IPS DF 4.7 (cell line): ENCODE measurements at regions not wholly inside any gene's neighbourhood (a gene's known extent, or its start where the extent isn't known, plus 50 kb on each side); places are given as distances from the start of the nearest gene placed in this dataset.

Experiments
- DNase-seq: peaks from one replicate; pipeline ENCODE4 v3.0.0-alpha.2; 2013; ENCODE audit warnings: low spot score; ENCODE audit errors: extremely low read depth

DNA sequence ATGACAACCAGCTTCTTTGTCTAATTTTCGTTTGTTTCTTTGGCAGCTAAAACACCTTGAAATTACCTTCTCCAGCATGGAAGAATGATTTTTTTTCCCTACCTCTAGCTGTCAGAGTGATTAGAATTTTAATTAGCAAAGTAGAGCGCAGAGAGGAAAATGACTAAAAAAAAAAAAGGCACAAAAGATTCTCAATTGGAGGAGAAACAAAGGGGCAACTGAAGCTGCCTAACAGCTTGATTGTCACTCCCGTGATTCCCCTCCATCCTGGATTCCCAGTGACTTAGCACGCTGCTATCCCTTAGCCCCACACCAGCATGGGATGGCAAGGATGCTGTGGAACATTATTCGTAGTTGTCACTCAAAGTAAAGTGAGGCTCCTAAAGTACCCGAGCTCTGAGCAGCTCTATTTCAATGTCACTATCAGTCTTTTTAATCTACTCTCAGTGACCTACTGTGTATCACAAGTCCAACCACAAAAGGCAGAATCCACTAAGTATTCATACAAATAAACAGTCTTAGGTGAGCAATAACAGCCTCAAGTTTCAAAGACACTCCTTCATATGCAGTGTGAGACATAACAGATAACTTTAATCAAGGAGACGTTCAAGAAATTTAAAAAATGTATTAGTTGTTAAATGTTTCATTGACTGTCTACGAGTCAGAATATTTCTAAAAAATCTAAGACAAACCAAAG, 710.0 kb upstream of the GRAMD2B start:
- no peak for DNase-seq

DNA sequence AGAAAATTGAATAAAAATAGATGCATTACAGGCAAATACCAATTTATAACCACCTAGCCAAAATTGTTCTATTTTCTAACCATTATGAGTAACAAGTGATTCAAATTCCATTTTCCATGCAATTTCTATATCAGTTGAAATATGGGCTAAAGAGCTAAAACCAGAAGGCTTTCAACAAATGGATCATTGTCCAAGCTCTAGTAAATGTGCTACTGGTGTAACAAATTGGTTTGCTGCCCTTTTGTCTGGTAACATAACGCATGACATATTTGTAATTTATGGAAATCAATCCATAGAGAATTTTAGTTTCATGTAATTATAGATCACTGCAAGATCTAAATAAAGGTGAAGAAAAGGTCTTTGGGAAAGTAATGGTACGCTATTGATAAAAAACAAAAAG, 708.0 kb upstream of the GRAMD2B start:
- no peak for DNase-seq

DNA sequence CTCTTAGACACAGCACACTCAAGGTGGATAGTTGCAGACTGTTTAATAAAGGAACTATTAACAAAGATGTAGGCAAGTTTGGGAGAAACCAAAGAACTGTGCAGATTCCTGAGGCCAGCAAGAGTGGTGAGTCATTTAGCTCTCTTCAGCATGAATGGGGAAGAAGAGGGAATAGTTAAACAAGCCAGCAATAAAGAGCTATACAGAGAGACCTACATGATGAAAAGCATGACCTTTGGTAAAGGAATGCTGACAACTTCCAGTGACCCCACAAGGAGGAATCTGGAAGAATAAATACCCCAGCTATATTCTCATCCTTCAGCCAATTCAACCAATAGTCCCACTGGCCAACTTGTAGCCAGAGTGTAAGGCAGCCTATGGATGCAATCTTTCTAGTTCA, 706.0 kb upstream of the GRAMD2B start:
- DNase-seq = no peak

DNA sequence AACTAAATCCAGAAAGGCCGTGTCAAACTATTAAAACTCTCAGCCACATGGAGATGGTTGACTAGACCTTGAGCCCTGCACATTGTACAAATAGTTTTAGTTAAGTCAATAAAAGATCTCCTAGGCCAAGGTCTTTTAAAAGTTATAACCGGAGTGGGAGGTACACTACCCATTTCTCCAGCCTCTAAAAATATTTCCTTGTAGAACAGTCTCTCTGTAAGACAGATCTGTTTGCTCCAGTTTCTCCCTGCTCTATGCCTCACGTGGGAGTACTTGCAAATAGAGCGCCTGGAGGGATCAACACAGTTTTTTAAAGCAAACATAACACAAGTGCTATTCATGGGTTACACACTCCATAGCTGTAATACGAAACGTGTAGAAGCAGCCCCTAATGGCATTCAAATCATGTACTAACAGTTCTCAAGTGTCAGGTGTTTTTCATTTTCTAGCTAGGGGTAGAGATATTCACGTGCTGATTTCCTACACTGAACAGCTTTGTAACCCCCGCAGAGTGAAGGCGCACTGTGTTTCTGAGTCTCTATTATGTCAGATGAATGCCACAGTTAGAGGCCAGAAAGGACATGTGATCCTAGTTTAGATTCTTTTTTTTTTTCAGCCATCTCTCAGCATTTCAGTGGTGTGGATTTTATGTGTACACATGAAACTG, 703.4 kb upstream of the GRAMD2B start:
- DNase-seq = no peak

DNA sequence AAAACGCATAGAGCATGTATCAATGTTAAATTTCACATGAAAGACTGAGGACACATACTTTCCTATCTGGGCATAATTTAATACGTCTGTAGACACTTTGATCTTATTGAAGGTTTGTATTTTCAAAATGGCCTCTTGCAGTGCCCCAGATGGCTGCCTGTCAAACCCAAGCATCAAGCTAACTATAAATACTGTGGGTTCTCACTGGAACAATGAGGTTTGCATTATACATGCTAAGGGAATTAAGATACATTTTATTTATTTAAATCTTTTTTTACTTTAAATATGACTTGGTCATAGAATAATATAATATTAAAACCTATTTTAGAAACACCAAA, 702.9 kb upstream of the GRAMD2B start:
- DNase-seq = no peak

DNA sequence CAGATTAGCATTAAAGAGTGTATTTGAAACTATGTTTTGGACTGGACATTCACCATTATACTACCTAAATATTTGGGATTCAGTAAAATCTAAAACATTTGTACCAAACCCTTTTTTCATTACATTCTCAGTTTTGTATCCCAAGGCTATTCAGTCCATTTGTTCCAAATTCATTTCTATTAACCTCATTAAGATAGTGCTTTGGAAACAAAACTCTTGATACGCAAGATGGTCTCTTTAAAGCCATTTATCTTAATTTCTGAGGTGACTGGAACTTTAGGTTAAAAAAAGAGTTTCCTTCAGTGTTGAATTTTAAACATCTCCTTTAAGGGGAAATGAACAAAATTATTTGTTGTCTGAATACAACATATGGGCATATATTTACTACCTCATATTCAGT, 702.5 kb upstream of the GRAMD2B start:
- no peak for DNase-seq

DNA sequence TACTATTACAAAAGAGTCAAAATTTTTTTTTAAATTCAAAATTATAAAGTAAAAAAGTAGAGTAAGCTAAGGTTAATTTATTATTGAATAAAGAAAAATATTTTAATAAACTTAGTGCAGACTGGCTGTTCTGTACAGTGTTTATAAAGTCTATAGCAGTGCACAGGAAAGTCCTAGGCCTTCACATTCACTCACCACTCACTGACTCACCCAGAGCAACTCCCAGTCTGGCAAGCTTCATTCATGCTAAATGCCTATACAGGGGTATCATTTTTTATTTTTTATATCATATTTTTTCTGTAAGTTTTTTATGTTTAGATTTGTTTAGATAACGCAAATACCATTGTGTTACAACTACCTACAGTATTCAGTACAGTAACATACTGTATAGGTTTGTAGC, 700.7 kb upstream of the GRAMD2B start:
- DNase-seq = no peak

DNA sequence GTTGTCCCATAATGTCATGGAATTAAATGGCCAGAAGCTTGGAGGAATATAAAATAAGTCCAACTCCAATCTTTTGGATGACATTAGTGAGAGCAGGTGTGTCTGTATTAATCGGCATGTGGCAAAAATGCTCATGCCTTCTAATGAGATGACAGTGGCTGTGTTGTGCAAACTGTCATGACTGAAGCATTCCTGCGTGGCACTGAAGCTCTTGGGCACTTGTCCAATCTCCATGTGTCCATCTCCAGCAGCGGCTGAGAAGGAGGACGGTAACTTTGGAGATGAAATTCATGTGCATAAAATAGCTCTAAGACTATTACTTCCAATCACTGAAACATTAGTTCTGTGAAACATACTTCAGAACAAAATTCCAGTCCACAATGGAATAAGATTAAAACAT, 697.5 kb upstream of the GRAMD2B start:
- DNase-seq = no peak

DNA sequence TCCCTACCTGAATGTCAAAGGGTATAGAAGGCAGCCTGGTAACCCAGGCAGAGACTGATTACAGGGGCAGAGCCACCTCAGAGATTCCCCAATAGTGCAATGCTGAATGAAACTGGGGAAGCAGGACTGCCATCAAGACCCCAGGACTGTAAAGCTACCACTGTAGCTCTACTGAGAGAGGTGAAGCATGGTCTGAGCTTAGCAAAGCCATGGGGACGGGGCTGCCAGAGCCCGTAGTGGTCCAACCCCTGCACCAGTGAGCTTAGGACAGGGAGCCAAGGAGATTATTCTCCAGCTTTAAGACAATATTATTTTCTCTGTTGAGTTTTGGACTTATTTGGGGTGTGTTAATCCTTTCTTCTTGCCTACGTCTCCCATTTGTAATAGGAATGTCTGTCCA, 679.3 kb upstream of the GRAMD2B start:
- no peak for DNase-seq

DNA sequence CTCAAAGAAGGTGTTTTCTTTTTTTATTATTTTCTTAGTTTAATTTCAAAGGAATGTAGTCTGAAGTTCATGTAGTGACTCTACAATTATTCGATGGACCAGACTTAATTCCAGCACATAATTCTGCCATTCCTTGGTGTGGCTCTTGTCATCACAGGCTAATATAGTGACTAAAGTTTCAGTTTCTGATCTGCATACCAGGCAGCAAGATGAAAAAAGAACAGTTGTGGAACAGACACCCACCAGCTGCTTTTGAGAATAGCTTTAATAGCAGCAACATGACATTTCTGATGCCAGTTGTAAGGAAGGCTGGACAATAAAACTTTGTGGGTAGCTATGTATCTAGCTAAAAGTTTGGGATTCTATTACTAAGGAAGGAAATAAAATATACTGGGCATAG, 676.3 kb upstream of the GRAMD2B start:
- DNase-seq = no peak

DNA sequence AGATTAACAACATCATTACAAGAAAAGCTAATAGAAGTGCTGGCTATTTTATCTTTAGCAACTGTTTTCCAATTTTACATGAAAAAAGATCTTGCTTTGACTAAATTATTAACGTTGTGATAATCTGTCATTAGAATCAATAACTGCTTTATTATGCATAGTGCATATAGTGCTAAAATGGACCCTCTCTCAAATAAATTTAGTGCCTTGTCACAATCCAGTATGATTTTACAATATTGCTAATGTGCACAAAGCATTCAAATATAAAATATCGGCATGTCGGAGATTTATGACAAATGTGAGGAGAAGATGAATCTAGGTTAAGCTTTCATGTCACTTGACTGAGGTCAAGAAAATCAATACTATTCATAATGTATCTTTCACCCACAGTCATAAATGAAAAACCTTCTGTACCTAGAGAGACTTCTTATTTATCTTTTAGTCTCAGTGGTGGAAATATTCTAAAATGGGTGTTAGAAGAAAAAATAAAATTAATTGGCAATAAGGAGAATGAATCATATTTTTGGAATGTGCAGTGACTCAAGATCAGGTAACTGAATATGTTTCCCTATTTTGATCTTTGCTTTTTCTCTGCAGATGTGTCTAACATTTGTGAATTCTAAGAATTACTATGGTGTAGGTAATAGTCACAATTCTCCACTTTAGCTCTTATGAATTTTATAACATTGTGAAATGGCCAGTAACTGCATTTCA, 672.9 kb upstream of the GRAMD2B start:
- DNase-seq = no peak

DNA sequence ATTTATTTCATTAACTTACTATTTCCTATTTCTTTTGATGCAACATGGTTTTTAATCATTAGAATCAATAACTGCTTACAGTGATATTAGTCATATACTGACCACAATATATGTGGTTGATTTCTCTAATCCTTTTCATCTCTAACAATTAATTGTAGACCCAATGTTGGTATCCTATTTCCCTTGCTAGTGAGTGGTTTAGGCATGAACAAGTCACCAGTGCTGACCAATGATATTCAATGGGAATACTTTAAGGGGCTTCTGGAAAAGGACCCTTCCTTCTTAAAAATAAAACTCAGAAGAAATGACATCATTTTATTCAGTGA, 672.4 kb upstream of the GRAMD2B start:
- no peak for DNase-seq

DNA sequence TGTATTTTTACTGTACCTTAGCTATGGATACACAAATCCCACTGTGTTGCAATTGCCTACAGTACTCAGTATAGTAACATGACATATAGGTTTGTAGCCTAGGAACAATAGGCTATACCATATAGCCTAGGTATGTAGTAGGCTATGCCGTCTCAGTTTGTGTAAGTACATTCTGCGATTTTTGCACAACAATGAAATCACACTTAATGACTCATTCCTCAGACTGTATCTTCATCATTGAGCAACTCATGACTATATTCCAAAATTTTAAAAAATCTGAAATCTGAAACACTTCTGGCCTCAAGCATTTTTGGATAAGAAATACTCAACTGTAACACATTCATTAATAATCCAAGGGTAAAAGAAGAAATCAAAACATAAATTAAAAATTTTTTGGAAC, 666.8 kb upstream of the GRAMD2B start:
- DNase-seq = no peak

DNA sequence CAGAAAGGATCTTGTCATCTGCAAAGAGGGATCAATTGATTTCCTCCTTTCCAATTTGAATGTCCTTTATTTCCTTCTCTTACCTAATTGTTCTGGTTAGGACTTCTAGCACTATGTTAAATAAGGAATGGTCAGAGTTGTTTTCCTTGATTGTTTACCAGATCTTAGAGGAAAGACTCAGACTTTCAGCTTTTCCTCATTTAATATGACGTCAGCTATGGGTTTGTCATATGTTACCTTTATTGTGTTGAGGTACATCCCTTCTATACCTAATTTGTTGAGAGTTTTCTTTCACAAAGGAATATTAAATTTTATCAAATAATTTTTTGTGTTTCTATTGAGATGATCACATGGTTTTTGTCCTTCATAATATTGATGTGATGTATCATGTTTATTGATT, 656.5 kb upstream of the GRAMD2B start:
- no peak for DNase-seq

DNA sequence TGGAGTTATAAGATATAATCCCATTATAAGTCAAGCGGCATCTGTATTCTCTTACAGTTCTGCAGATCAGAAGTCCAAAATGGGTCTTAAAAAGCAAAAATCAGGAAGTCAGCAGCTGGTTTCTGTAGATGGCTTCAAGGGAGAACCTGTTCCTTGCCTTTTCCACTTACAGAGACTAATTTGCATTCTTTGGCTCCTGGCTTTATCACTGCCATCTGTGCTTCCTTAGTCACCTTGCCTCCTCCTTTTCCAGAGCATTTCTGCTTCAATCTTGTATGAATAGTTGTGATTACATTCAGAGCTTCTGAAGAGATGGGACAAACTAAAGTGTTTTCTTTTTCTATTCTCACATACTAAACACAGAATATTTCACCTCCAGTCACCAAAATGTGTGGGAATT, 647.3 kb upstream of the GRAMD2B start:
- no peak for DNase-seq

DNA sequence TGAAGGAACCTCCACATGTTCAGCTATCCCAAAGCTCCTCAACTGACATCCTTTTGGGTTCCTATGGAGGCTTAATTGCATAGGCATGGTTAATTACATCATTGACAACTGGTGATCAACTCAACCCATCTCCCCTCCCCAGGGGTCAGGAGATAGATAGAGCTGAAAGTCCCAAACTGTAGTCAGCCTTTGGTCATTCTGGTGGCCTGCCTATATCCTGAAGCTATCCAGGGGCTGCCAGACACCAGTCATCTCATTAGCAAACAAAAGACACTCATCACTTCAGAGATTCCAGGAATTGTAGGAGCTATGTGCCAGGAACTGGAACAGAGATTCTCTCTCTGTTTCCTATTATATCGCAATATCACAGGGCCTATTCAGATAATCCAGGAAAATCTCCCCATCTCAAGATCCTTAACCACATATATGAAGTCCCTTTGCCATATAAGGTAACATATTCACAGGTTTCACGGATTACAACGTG, 646.5 kb upstream of the GRAMD2B start:
- no peak for DNase-seq

DNA sequence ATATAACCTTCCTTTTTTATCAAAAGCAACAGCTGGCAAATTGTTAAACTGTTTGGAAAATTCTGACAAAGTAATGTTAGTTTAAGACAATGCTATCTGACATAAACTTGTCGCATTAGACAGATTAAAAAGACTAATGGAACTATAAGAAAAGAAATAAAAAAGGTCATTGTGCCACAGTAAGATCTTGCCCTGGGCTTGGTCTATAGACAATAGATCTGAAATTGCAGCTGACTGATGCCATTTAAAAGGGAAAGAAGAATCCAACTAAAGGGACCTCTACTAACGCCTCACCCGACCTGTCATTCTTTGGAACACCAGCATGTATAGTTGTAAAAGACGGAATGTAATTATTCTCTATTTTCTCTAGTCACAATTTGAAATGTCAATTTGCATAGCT, 644.4 kb upstream of the GRAMD2B start:
- DNase-seq = no peak

DNA sequence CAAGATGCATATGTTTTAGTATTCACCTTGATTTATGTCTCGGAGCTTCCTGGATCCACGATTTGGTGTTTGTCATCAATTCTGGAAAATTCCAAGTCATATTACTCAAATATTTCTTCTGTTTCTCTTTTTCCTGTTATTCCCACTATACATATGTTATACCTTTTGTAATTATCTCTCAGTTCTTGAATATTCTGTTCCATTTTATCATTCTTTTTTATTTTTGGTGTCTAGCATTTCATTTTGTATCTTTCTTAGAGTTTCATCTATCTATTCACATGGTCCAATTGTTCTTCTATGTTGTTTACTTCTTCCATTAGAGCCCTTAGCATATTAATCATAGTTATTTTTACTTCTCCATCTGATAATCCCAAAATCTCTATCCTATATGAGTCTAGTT, 637.8 kb upstream of the GRAMD2B start:
- no peak for DNase-seq

DNA sequence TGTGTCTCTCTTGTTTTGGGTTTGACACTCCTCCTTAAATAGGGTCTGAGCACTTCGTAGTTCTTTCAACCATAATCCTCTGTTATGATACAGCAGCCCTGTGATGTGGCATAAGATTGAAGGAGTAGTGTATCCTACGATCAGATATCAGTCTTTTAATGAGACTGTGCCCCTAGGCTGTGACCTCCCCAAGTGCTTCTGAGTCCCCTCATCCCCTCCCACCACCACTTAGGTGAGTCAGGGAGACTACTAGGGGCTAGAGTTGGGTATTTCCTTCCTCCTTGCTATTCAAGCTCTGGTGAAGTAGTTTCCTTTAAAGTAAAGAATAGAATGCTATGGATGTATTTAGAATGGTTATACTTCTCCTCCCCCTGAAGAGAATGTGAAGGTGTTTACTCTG, 637.2 kb upstream of the GRAMD2B start:
- no peak for DNase-seq

DNA sequence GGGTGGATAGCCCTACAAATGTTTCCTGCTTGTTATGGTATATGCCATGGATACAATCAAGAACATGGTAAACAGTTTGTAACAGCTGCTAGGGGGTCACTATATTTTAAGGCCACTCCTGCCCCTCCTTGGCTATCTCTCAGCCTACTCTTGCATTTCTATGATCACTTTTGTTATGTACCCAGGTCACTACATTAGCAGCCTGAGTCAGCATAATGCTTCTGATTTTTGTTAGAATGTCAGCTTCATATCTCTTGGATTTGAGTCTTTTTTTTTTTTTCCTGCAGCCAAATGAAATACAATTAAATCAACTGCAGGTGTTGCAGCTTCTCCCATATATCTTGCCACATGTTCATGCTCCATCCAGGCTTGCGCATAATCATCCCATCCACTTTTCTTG, 629.7 kb upstream of the GRAMD2B start:
- no peak for DNase-seq

DNA sequence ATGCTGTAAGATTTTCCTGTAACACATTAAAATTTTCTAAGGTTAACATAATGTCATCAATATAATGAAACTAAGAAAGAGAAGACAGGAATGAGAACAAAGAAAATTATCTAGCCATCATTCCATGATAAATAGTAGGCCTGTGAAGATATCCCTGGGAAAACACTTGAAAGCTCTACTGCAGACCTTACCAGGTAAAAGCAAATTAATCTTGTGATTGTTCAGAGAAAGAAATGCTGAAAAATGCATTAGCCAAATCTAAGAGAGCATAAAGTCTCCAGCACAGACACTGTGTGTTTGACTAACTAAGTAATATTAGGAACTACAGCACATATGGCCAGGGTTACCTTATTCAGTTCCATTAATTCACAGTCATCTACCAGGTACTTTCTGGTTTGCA, 628.3 kb upstream of the GRAMD2B start:
- DNase-seq = no peak

DNA sequence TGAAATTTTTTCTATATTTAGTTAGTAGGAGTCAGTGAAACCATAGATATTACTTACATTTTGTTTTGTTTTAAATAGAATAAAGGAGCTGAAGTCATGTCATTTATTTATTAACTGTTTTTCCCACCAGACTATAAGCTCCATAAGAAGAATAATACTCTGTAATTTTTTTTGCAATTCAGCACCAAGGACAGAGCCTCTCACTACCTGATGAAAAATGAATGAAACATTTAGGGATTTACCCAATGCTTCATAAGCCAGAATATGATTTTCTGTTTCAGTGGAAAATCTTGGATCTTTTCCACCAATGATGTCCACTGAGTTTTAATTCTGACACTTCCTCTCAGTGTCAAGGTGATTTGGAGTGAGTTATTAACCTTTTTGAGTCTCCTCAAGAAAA, 624.9 kb upstream of the GRAMD2B start:
- DNase-seq = no peak

DNA sequence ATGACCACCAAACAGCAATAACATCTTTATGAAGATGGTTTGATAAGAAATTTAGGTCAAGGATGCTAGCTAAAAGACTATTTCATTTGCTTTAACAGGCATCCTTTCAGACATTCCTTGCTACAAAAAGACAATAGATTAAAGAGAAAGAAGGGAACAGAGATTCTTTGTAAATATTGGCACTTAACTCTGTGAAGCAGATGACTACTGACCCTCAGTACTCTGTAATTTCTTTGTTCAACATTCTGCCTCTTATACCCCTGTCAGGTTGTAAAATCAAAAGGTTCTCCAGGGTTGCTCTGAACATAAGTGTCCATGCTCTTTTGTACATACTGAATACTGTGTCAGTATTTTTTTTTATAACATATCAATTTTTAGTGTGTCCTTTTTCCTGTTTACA, 610.6 kb upstream of the GRAMD2B start:
- DNase-seq = no peak
